ENCODE measurements at regions not wholly inside any gene's neighbourhood (a gene's known extent, or its start where the extent isn't known, plus 50 kb on each side); places are given as distances from the start of the nearest gene placed in this dataset.

DNA sequence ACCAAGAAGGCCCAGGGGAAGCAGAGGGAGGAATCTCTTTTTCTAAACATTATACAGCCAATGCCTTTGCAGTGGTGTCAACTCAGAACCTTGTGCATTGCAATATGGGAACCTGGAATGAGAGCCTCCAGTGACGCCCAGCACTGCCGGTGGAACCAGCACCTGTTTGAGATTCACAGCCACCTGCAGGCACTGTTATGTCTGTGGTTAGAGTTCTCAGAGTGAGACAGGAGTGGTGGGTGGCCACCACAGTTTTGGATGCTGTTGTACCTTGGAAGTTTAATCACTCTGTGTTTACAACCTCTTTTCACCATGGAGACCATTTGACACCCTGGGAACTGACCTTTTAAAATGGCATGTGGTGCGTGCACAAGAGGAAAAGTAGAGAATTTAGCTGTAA lies 185.3 kb upstream of the KCNG1 start:
- TF ChIP-seq, protein P1, sequence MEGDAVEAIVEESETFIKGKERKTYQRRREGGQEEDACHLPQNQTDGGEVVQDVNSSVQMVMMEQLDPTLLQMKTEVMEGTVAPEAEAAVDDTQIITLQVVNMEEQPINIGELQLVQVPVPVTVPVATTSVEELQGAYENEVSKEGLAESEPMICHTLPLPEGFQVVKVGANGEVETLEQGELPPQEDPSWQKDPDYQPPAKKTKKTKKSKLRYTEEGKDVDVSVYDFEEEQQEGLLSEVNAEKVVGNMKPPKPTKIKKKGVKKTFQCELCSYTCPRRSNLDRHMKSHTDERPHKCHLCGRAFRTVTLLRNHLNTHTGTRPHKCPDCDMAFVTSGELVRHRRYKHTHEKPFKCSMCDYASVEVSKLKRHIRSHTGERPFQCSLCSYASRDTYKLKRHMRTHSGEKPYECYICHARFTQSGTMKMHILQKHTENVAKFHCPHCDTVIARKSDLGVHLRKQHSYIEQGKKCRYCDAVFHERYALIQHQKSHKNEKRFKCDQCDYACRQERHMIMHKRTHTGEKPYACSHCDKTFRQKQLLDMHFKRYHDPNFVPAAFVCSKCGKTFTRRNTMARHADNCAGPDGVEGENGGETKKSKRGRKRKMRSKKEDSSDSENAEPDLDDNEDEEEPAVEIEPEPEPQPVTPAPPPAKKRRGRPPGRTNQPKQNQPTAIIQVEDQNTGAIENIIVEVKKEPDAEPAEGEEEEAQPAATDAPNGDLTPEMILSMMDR (conservative IDR thresholded peaks at IDR 0.05 in 1 of 2, IDR thresholded peaks at IDR 0.05 in 1 of 2; ENCODE audit: extremely low read depth in 1 of 2, insufficient read depth in 1 of 2, low read depth in 1 of 2, low read length in 2 of 2): no peak
- TF ChIP-seq EZH2 (IDR thresholded peaks at IDR 0.05; ENCODE audit: borderline replicate concordance, low read length): no peak

All from mammary epithelial cell (primary cell).